ENCODE measurements at regions not wholly inside any gene's neighbourhood (a gene's known extent, or its start where the extent isn't known, plus 50 kb on each side); places are given as distances from the start of the nearest gene placed in this dataset.

GRCh38 chr21:24988941-24989340 is 618.3 kb downstream of the MRPL39 start:
- H3K4me3 ChIP-seq (ENCODE audit: extremely low read depth in 1 of 4, insufficient read depth in 2 of 4, low read depth in 3 of 4, low read length in 4 of 4), result no peak overlapping the region
- no peak overlapping the region for H3K23ac ChIP-seq (ENCODE audit: insufficient read length)
- no peak overlapping the region for H4K5ac ChIP-seq (ENCODE audit: insufficient read length, low read depth, low read length)
- no peaks in the 10 kb centered on the region for H3K9me3 ChIP-seq (ENCODE audit: insufficient read depth in 2 of 2, low read depth in 1 of 2, low read length in 1 of 2)
- H3K56ac ChIP-seq (replicated peaks; ENCODE audit: insufficient read length, low read depth, low read length), result no peak overlapping the region
- H3K79me2 ChIP-seq (ENCODE audit: control insufficient read depth in 1 of 2, insufficient read depth in 2 of 2, low read length in 2 of 2), result no peaks in the 10 kb centered on the region
- H3K4ac ChIP-seq (replicated peaks; ENCODE audit: insufficient read length, low read depth, low read length), result no peak overlapping the region
- no peak overlapping the region for H2BK5ac ChIP-seq (ENCODE audit: low read depth, low read length)
- ChIA-PET CTCF (ENCODE audit: partially characterized antibody) (interaction anchor here (1.4 kb wide), 1 partner anchor 361 kb away, joined by 3 read pairs; no protein-coding TSS in a partner anchor), POLR2A (ENCODE audit: partially characterized antibody) (no interaction called here)
- H4K20me1 ChIP-seq (replicated peaks in 1 of 2; ENCODE audit: control insufficient read depth in 1 of 2, insufficient read depth in 2 of 2, low read length in 2 of 2), result no peaks in the 10 kb centered on the region
- no peak overlapping the region for H2AFZ ChIP-seq (ENCODE audit: low read length)
- no peak overlapping the region for H3K18ac ChIP-seq (ENCODE audit: extremely low read depth, low read length)
- H2BK12ac ChIP-seq (ENCODE audit: low read depth, low read length), result no peak overlapping the region
- no peak overlapping the region for H3K9ac ChIP-seq (replicated peaks in 1 of 4; ENCODE audit: extremely low read depth in 1 of 4, low read depth in 3 of 4, low read length in 3 of 4)
- no peak overlapping the region for H3K14ac ChIP-seq (ENCODE audit: insufficient read length)
- no peak overlapping the region for H2AK5ac ChIP-seq (ENCODE audit: low read depth, low read length)
- H4K91ac ChIP-seq (replicated peaks; ENCODE audit: insufficient read length, low read length), result no peak overlapping the region
- 88 to 100% methylated on average over 1 to 8 of the region's 8 CpGs for WGBS, 2 experiments (ENCODE audit: extremely low coverage in 1 of 2, insufficient coverage in 1 of 2, insufficient read length in 1 of 2, insufficient replicate concordance in 2 of 2, low coverage in 1 of 2, low lambda C conversion rate in 2 of 2, missing lambda C conversion rate in 1 of 2)
- DNase-seq (ENCODE audit: low read depth in 1 of 2, low spot score in 2 of 2) (no peak), FAIRE-seq (no peak)
- no peaks in the 10 kb centered on the region for H3K27me3 ChIP-seq (replicated peaks in 1 of 4; ENCODE audit: control insufficient read depth in 3 of 4, extremely low read depth in 1 of 4, insufficient read depth in 3 of 4, low read length in 3 of 4)
- H4K8ac ChIP-seq (ENCODE audit: extremely low read depth, insufficient read depth, low read length), result no peak overlapping the region
- H3K27ac ChIP-seq (ENCODE audit: low read depth, low read length), result no peak overlapping the region
- no peak overlapping the region for H3K4me2 ChIP-seq (ENCODE audit: insufficient read depth in 1 of 2, low read depth in 2 of 2, low read length in 2 of 2)
- peaks cover 2% of the 10 kb centered on the region; the same call in 1 of the 2 replicates for H3K23me2 ChIP-seq (ENCODE audit: low read depth, low read length)
- H2BK120ac ChIP-seq (replicated peaks; ENCODE audit: low read depth, low read length), result no peak overlapping the region
- H3K36me3 ChIP-seq (ENCODE audit: control insufficient read depth in 2 of 4, insufficient read depth in 4 of 4, low read length in 3 of 4), result no peaks in the 10 kb centered on the region
- no peaks in the 10 kb centered on the region for H3K79me1 ChIP-seq (ENCODE audit: low read depth, low read length)
- H3K4me1 ChIP-seq (replicated peaks in 1 of 4; ENCODE audit: control insufficient read depth in 3 of 4, insufficient read depth in 4 of 4, low read length in 3 of 4), result 0 out of 7 replicates have a peak, but pooled peaks cover 0 to 2% (median 0%) of the 10 kb centered on the region in 4 experiments
- no peak overlapping the region for H2BK20ac ChIP-seq (ENCODE audit: low read length)
- H2BK15ac ChIP-seq (ENCODE audit: low read length), result no peak overlapping the region
- TF ChIP-seq SAP30 (IDR thresholded peaks at IDR 0.05; ENCODE audit: insufficient read depth, insufficient replicate concordance, low read length) (no peak), FOSL1 (IDR thresholded peaks at IDR 0.05; ENCODE audit: insufficient read depth, low read depth, low read length) (no peak), SIN3A (conservative IDR thresholded peaks at IDR 0.05 in 1 of 2, IDR thresholded peaks at IDR 0.05 in 1 of 2; ENCODE audit: low read depth in 1 of 2, low read length in 2 of 2) (no peak), PHF8 (conservative IDR thresholded peaks at IDR 0.05; ENCODE audit: low read depth, low read length) (no peak), HDAC2 (IDR thresholded peaks at IDR 0.05; ENCODE audit: borderline replicate concordance in 1 of 2, low read depth in 2 of 2, low read length in 2 of 2) (no peak), YY1 (IDR thresholded peaks at IDR 0.05; ENCODE audit: low read depth, low read length) (no peak), MAFK (IDR thresholded peaks at IDR 0.05; ENCODE audit: low read depth, low read length) (no peak), EGR1 (IDR thresholded peaks at IDR 0.05; ENCODE audit: borderline replicate concordance, low read depth, low read length) (no peak), ATF3 (IDR thresholded peaks at IDR 0.05; ENCODE audit: insufficient read depth, low read depth, low read length) (no peak), BACH1 (IDR thresholded peaks at IDR 0.05; ENCODE audit: low read length) (no peak), SIRT6 (IDR thresholded peaks at IDR 0.05; ENCODE audit: low read length) (no peak), SIX5 (IDR thresholded peaks at IDR 0.05; ENCODE audit: low read depth, low read length) (no peak), TEAD4 (IDR thresholded peaks at IDR 0.05; ENCODE audit: low read depth, low read length) (no peak), GTF2F1 (IDR thresholded peaks at IDR 0.05; ENCODE audit: borderline replicate concordance, low read depth, low read length) (no peak), JUN (IDR thresholded peaks at IDR 0.05; ENCODE audit: low read depth, low read length) (no peak)
